H9 (cell line): ENCODE measurements at regions not wholly inside any gene's neighbourhood (a gene's known extent, or its start where the extent isn't known, plus 50 kb on each side); places are given as distances from the start of the nearest gene placed in this dataset.
"Not testable (repeated sequence)": the region's sequence is repeated elsewhere in the genome, so short reads cannot be mapped to it uniquely, and the experiment has no call there.

Source experiments
- DNase-seq: peaks from one replicate; pipeline ENCODE4 v3.0.0-alpha.2; 2017
- H2AFZ ChIP-seq: one replicate; pipeline ENCODE4 v1.6.1; 2013; ENCODE audit warnings: mild to moderate bottlenecking, low read length, control low read depth, moderate library complexity
- H2AK5ac ChIP-seq: 2 replicates; pipeline ENCODE4 v1.6.1; 2013; ENCODE audit warnings: low read length, control low read depth, mixed read lengths; ENCODE audit not compliant: insufficient read length
- H2BK120ac ChIP-seq: one replicate; pipeline ENCODE4 v1.6.1; 2013; ENCODE audit warnings: low read depth, mild to moderate bottlenecking, low read length, control low read depth, inconsistent platforms; ENCODE audit not compliant: poor library complexity, severe bottlenecking
- H2BK12ac ChIP-seq: 2 replicates; pipeline ENCODE4 v1.6.1; 2013; ENCODE audit warnings: low read length, control low read depth, mixed read lengths, low read depth; ENCODE audit not compliant: insufficient read length
- H2BK15ac ChIP-seq: 2 replicates; pipeline ENCODE4 v1.6.1; 2013; ENCODE audit warnings: low read depth, low read length, control low read depth
- H2BK20ac ChIP-seq: one replicate; pipeline ENCODE4 v1.6.1; 2013; ENCODE audit warnings: low read depth, mild to moderate bottlenecking, low read length, control low read depth, inconsistent platforms; ENCODE audit not compliant: poor library complexity, severe bottlenecking
- H2BK5ac ChIP-seq: 2 replicates; pipeline ENCODE4 v1.6.1; 2013; ENCODE audit warnings: low read length, control low read depth, mixed read lengths; ENCODE audit not compliant: insufficient read length
- H3K14ac ChIP-seq: 2 replicates; pipeline ENCODE4 v1.6.1; 2013; ENCODE audit warnings: low read length, control low read depth; ENCODE audit not compliant: insufficient read depth
- H3K18ac ChIP-seq: 2 replicates; pipeline ENCODE4 v1.6.1; 2013; ENCODE audit warnings: low read depth, mild to moderate bottlenecking, mixed read lengths, low read length, control low read depth; ENCODE audit not compliant: insufficient read length
- H3K23ac ChIP-seq: 2 replicates; pipeline ENCODE4 v1.6.1; 2013; ENCODE audit warnings: low read length, control low read depth, mixed read lengths, low read depth; ENCODE audit not compliant: insufficient read length
- H3K23me2 ChIP-seq: 2 replicates; pipeline ENCODE4 v1.6.1; 2013; ENCODE audit warnings: low read depth, mild to moderate bottlenecking, mixed read lengths, low read length, control low read depth; ENCODE audit not compliant: insufficient read length, poor library complexity, severe bottlenecking
- H3K27ac ChIP-seq: 2 replicates; pipeline ENCODE4 v1.5.1; 2013; ENCODE audit warnings: low read length, control low read depth, mixed read lengths, low read depth; ENCODE audit not compliant: insufficient read length
- H3K27me3 ChIP-seq: 2 replicates; pipeline ENCODE4 v1.6.1; 2013; ENCODE audit warnings: low read length, control low read depth, inconsistent platforms; ENCODE audit not compliant: insufficient read depth
- H3K4ac ChIP-seq: 2 replicates; pipeline ENCODE4 v1.6.1; 2013; ENCODE audit warnings: low read depth, mild to moderate bottlenecking, control low read depth, inconsistent platforms, low read length, moderate library complexity
- H3K4me1 ChIP-seq: 2 replicates; pipeline ENCODE4 v1.6.1; 2013; ENCODE audit warnings: low read length, control low read depth, inconsistent platforms; ENCODE audit not compliant: insufficient read depth
- H3K4me2 ChIP-seq: 2 replicates; pipeline ENCODE4 v1.6.1; 2013; ENCODE audit warnings: low read length, control low read depth, mixed read lengths; ENCODE audit not compliant: insufficient read length, insufficient read depth
- H3K56ac ChIP-seq: 2 replicates; pipeline ENCODE4 v1.6.1; 2013; ENCODE audit warnings: low read depth, mild to moderate bottlenecking, mixed read lengths, low read length, control low read depth; ENCODE audit not compliant: insufficient read length
- H3K79me1 ChIP-seq: 2 replicates; pipeline ENCODE4 v1.6.1; 2013; ENCODE audit warnings: low read depth, mild to moderate bottlenecking, moderate library complexity, low read length, control low read depth, inconsistent platforms; ENCODE audit not compliant: insufficient read depth, poor library complexity, severe bottlenecking
- H3K79me2 ChIP-seq: 2 replicates; pipeline ENCODE4 v1.6.1; 2013; ENCODE audit warnings: low read length, control low read depth, inconsistent platforms; ENCODE audit not compliant: insufficient read depth
- H3K9ac ChIP-seq: 2 replicates; pipeline ENCODE4 v1.6.1; 2013; ENCODE audit warnings: low read length, control low read depth, mixed read lengths; ENCODE audit not compliant: insufficient read length; ENCODE audit errors: extremely low read depth
- H3K9me3 ChIP-seq: one replicate; pipeline ENCODE4 v1.6.1; 2013; ENCODE audit warnings: low read depth, low read length, inconsistent platforms; ENCODE audit not compliant: control insufficient read depth
- H3T11ph ChIP-seq: one replicate; pipeline ENCODE4 v1.6.1; 2013; ENCODE audit warnings: mild to moderate bottlenecking, low read length, control low read depth, inconsistent platforms
- H4K20me1 ChIP-seq: one replicate; pipeline ENCODE4 v1.6.1; 2013; ENCODE audit not compliant: control insufficient read depth, insufficient read length, insufficient read depth
- H4K5ac ChIP-seq: 2 replicates; pipeline ENCODE4 v1.6.1; 2013; ENCODE audit warnings: low read depth, mild to moderate bottlenecking, mixed read lengths, low read length, control low read depth; ENCODE audit not compliant: insufficient read length
- H4K8ac ChIP-seq: replicated peaks from 2 replicates; pipeline ENCODE4 v1.6.1; 2013; ENCODE audit warnings: low read length, control low read depth, mixed read lengths, low read depth; ENCODE audit not compliant: insufficient read length
- H4K91ac ChIP-seq: 2 replicates; pipeline ENCODE4 v1.6.1; 2013; ENCODE audit warnings: low read depth, mild to moderate bottlenecking, moderate library complexity, mixed read lengths, low read length, control low read depth; ENCODE audit not compliant: insufficient read length
- H3K27ac Mint-ChIP-seq, 3 experiments: 2 replicates in 2 of 3; 3 replicates in 1 of 3; pipeline ENCODE4 v1.8.0; 2020 to 2021; ENCODE audit warnings: mixed read lengths in 3 of 3, mild to moderate bottlenecking in 1 of 3, moderate library complexity in 1 of 3
- H3K27me3 Mint-ChIP-seq: 2 replicates; pipeline ENCODE4 v1.8.0; 2021; ENCODE audit warnings: low read depth, mild to moderate bottlenecking, moderate library complexity, mixed read lengths
- H3K36me3 Mint-ChIP-seq, 3 experiments: 2 replicates in 2 of 3; 3 replicates in 1 of 3; pipeline ENCODE4 v1.8.0; 2020 to 2021; ENCODE audit warnings: low read depth in 3 of 3, mixed read lengths in 3 of 3; ENCODE audit not compliant: insufficient read depth in 1 of 3
- H3K4me1 Mint-ChIP-seq, 2 experiments: 2 replicates each; pipeline ENCODE4 v1.8.0; 2020; ENCODE audit warnings: mixed read lengths in 2 of 2
- H3K4me3 Mint-ChIP-seq, 2 experiments: 2 replicates in 1 of 2; 3 replicates in 1 of 2; pipeline ENCODE4 v1.8.0; 2020 to 2021; ENCODE audit warnings: mild to moderate bottlenecking in 2 of 2, mixed read lengths in 2 of 2, moderate library complexity in 1 of 2
- H3K9me3 Mint-ChIP-seq, 2 experiments: 2 replicates in 1 of 2; 3 replicates in 1 of 2; pipeline ENCODE4 v1.8.0; 2020; ENCODE audit warnings: mild to moderate bottlenecking in 2 of 2, mixed read lengths in 2 of 2, moderate library complexity in 1 of 2
- WGBS: extraction: QIAGEN DNeasy Blood & Tissue Kit; methylation state at CpG from one replicate; pipeline ENCODE4 v1.1.7; 2013; ENCODE audit warnings: missing lambda C conversion rate, low lambda C conversion rate, mixed read lengths; ENCODE audit not compliant: insufficient read length; ENCODE audit errors: extremely low coverage; 5-methylcytosine and 5-hydroxymethylcytosine counted together

DNA sequence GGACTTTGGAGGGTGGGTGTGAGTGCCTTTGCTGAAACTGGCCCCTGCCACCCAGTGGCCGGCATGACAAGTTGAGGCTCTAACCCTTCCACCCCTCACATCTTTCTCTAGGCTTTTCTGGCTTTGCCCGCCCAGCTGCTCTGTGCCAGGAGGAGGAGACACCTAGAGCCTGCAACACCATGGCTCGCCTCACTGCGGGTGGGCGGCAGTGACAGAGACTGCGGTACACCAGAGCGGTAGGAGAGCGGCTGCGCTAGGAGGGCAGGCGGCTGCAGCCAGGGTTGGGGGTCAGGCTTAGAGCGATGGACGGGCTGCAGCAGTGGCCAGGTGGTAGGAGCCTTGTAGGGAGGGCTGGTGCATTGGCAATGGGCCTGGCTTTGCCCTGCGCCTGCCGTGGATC lies 1556.9 kb downstream of the RPIA start:
- H3T11ph ChIP-seq, H3K14ac ChIP-seq, H3K23ac ChIP-seq, H2AK5ac ChIP-seq, H3K27me3 Mint-ChIP-seq, H4K20me1 ChIP-seq, H2BK5ac ChIP-seq, H3K4ac ChIP-seq, H3K56ac ChIP-seq, H2BK120ac ChIP-seq, H2BK20ac ChIP-seq, H3K9ac ChIP-seq, H3K18ac ChIP-seq, H4K5ac ChIP-seq, H4K91ac ChIP-seq, H3K27ac Mint-ChIP-seq, H3K79me1 ChIP-seq, H3K27ac ChIP-seq, H4K8ac ChIP-seq, H3K4me1 ChIP-seq, H3K23me2 ChIP-seq, H3K4me2 ChIP-seq, H3K36me3 Mint-ChIP-seq, H2BK15ac ChIP-seq, H2AFZ ChIP-seq, H3K27me3 ChIP-seq, DNase-seq, H3K4me3 Mint-ChIP-seq, H3K4me1 Mint-ChIP-seq, H2BK12ac ChIP-seq, H3K9me3 ChIP-seq, H3K79me2 ChIP-seq: not testable (repeated sequence)
- WGBS = no CpG with 5 or more reads among the region's 14 CpGs
- H3K9me3 Mint-ChIP-seq = peaks cover 6 to 21% of the 10 kb centered on the region in 2 experiments; a peak in 4 of 5 replicates

DNA sequence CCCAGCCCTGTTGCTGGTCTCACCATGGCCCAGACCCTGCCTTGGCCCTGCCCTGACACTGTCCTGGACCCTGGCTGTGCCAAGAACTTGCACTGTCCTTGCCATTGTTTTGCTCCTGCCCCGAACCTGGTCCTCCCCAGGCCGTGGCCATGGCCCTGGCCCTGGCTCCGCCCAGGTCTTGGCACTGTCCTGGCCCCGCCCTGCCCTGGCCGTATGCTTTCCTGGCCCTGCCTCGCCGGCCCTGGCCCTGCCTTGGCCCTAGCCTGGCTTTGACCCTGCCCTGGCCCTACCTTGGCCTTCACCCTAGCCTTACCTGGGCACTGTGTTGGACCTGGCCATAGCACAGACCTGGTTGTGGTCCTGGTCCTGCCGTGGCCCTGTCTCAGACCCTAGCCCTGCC lies 1558.9 kb downstream of the RPIA start:
- not testable (repeated sequence) for H3K79me2 ChIP-seq, H2AK5ac ChIP-seq, H4K5ac ChIP-seq, H4K8ac ChIP-seq, H3K4me1 ChIP-seq, H3K27me3 Mint-ChIP-seq, H3K27ac Mint-ChIP-seq, H3K4me2 ChIP-seq, H3K36me3 Mint-ChIP-seq, H3K27me3 ChIP-seq, H3K23me2 ChIP-seq, H2BK5ac ChIP-seq, DNase-seq, H3K9me3 ChIP-seq, H3K4ac ChIP-seq, H2BK120ac ChIP-seq, H3T11ph ChIP-seq, H2BK15ac ChIP-seq, H3K56ac ChIP-seq, H3K18ac ChIP-seq, H4K20me1 ChIP-seq, H2BK20ac ChIP-seq, H3K27ac ChIP-seq, H3K79me1 ChIP-seq, H3K14ac ChIP-seq, H4K91ac ChIP-seq, H3K9ac ChIP-seq, H3K23ac ChIP-seq, H3K4me1 Mint-ChIP-seq, H2AFZ ChIP-seq, H2BK12ac ChIP-seq, H3K4me3 Mint-ChIP-seq
- H3K9me3 Mint-ChIP-seq = peaks cover 8 to 20% of the 10 kb centered on the region in 2 experiments; a peak in 4 of 5 replicates
- WGBS = no CpG with 5 or more reads among the region's 8 CpGs
